DOHH2 (cell line): ENCODE measurements at regions not wholly inside any gene's neighbourhood (a gene's known extent, or its start where the extent isn't known, plus 50 kb on each side); places are given as distances from the start of the nearest gene placed in this dataset.

Experiments
- CTCF ChIP-seq: fragments of 200-600 bp; sonication (generic); IDR thresholded peaks from one replicate; pipeline ENCODE4 v1.5.1; 2014; ENCODE audit warnings: antibody characterized with exemption, mild to moderate bottlenecking, low read depth, low read length; ENCODE audit not compliant: poor library complexity, severe bottlenecking
- EZH2phosphoT487 ChIP-seq: fragments of 200-600 bp; sonication (generic); IDR thresholded peaks from 2 replicates; pipeline ENCODE4 v1.6.1; 2017; ENCODE audit warnings: borderline replicate concordance, mild to moderate bottlenecking, antibody characterized with exemption, low read length, moderate library complexity, mixed read lengths

GRCh38 chr10:84743483-84743882, 415.1 kb downstream of the CCSER2 start:
- TF ChIP-seq CTCF, result peak; percentile 33
- TF ChIP-seq EZH2phosphoT487, result no peak
